Glomerular visceral epithelial cell (primary cell): ENCODE measurements at regions not wholly inside any gene's neighbourhood (a gene's known extent, or its start where the extent isn't known, plus 50 kb on each side); places are given as distances from the start of the nearest gene placed in this dataset.

Source experiments
- DNase-seq: peaks from one replicate; pipeline ENCODE4 v3.0.0-alpha.2; 2016; ENCODE audit errors: extremely low spot score

- DNase-seq, result no peak
Observed at GRCh38 chr15:29556380-29556779, 265.9 kb downstream of the TJP1 start.

- no peak for DNase-seq
Observed at GRCh38 chr15:29554531-29554930, 267.7 kb downstream of the TJP1 start.

- no peak for DNase-seq
Observed at GRCh38 chr15:29550834-29551465, 271.3 kb downstream of the TJP1 start.

GRCh38 chr15:29548006-29548405 lies 274.3 kb downstream of the TJP1 start:
- DNase-seq, result no peak

GRCh38 chr15:29544513-29545128 lies 275.0 kb upstream of the NSMCE3 start:
- no peak for DNase-seq

- no peak for DNase-seq
Observed at GRCh38 chr15:29542994-29543393, 273.4 kb upstream of the NSMCE3 start.

GRCh38 chr15:29541309-29541708 lies 271.7 kb upstream of the NSMCE3 start:
- no peak for DNase-seq

- no peak for DNase-seq
Observed at GRCh38 chr15:29540479-29540878, 270.9 kb upstream of the NSMCE3 start.

GRCh38 chr15:29539736-29540135 lies 270.1 kb upstream of the NSMCE3 start:
- no peak for DNase-seq

- DNase-seq, result peak; percentile 31
Observed at GRCh38 chr15:29538044-29538443, 268.4 kb upstream of the NSMCE3 start.

GRCh38 chr15:29535952-29536351 lies 266.3 kb upstream of the NSMCE3 start:
- DNase-seq, result no peak

GRCh38 chr15:29534378-29534777 lies 264.8 kb upstream of the NSMCE3 start:
- DNase-seq, result no peak

- DNase-seq, result no peak
Observed at GRCh38 chr15:29533647-29534046, 264.0 kb upstream of the NSMCE3 start.

GRCh38 chr15:29532296-29532695 lies 262.7 kb upstream of the NSMCE3 start:
- no peak for DNase-seq

- no peak for DNase-seq
Observed at GRCh38 chr15:29530966-29531365, 261.3 kb upstream of the NSMCE3 start.

- DNase-seq, result no peak
Observed at GRCh38 chr15:29529043-29529442, 259.4 kb upstream of the NSMCE3 start.

- DNase-seq, result no peak
Observed at GRCh38 chr15:29528276-29528675, 258.7 kb upstream of the NSMCE3 start.

GRCh38 chr15:29526802-29527201 lies 257.2 kb upstream of the NSMCE3 start:
- no peak for DNase-seq

GRCh38 chr15:29522373-29523276 lies 253.0 kb upstream of the NSMCE3 start:
- DNase-seq, result peak; percentile 76

GRCh38 chr15:29518442-29518841 lies 248.8 kb upstream of the NSMCE3 start:
- peak; percentile 83 for DNase-seq

- no peak for DNase-seq
Observed at GRCh38 chr15:29517829-29518228, 248.2 kb upstream of the NSMCE3 start.

- peak; percentile 22 for DNase-seq
Observed at GRCh38 chr15:29516929-29517328, 247.3 kb upstream of the NSMCE3 start.

- peak; percentile 34 for DNase-seq
Observed at GRCh38 chr15:29514926-29515325, 245.3 kb upstream of the NSMCE3 start.
